WTC11 (cell line): ENCODE measurements at regions not wholly inside any gene's neighbourhood (a gene's known extent, or its start where the extent isn't known, plus 50 kb on each side); places are given as distances from the start of the nearest gene placed in this dataset.

Experiments used
- ATAC-seq: fragments of 200-7000 bp; cut with Tn5 transposase; 2 replicates; pipeline ENCODE4 v1.10.0; 2021; ENCODE audit warnings: mild to moderate bottlenecking, moderate library complexity
- CTCF ChIA-PET: fragments of 300-600 bp; sonication (Branson Sonifier 250); formaldehyde crosslinking; loops from one replicate; lab custom pipeline; 2021; ENCODE audit warnings: antibody characterized with exemption; lab: Charles Lee
- POLR2A ChIA-PET: fragments of 350-600 bp; sonication (Branson Sonifier 250); formaldehyde crosslinking; loops from one replicate; lab custom pipeline; 2021; ENCODE audit warnings: antibody characterized with exemption; lab: Charles Lee
- DNase-seq: peaks from one replicate; pipeline ENCODE4 v3.0.0; 2021; ENCODE audit warnings: low spot score
- H3K27ac Mint-ChIP-seq: 2 replicates; pipeline ENCODE4 v1.8.0; 2021; ENCODE audit warnings: mixed read lengths
- H3K27me3 Mint-ChIP-seq: 2 replicates; pipeline ENCODE4 v1.8.0; 2021; ENCODE audit warnings: low read depth, mild to moderate bottlenecking, moderate library complexity, mixed read lengths
- H3K36me3 Mint-ChIP-seq: 2 replicates; pipeline ENCODE4 v1.8.0; 2021; ENCODE audit warnings: mixed read lengths
- H3K4me1 Mint-ChIP-seq: 2 replicates; pipeline ENCODE4 v1.8.0; 2022; ENCODE audit warnings: mixed read lengths
- H3K4me3 Mint-ChIP-seq: 2 replicates; pipeline ENCODE4 v1.8.0; 2021; ENCODE audit warnings: mild to moderate bottlenecking, moderate library complexity, mixed read lengths
- H3K9me3 Mint-ChIP-seq: 2 replicates; pipeline ENCODE4 v1.8.0; 2021; ENCODE audit warnings: mixed read lengths
- ELF4 ChIP-seq: sonication (generic); formaldehyde crosslinking; IDR thresholded peaks from 2 replicates; pipeline ENCODE4 v1.8.1; 2022; ENCODE audit warnings: low read depth, mild to moderate bottlenecking, moderate library complexity, missing genetic modification reagents
- PRRX2 ChIP-seq: fragments of 250-450 bp; sonication (Bioruptor Pico); IDR thresholded peaks from 2 replicates; pipeline ENCODE4 v1.8.0; 2021; ENCODE audit warnings: mild to moderate bottlenecking
- RORB ChIP-seq: fragments of 250-450 bp; sonication (Bioruptor Pico); IDR thresholded peaks from 2 replicates; pipeline ENCODE4 v1.9.0; 2021; ENCODE audit warnings: mild to moderate bottlenecking
- SMAD3 ChIP-seq: sonication (generic); formaldehyde crosslinking; IDR thresholded peaks from 2 replicates; pipeline ENCODE4 v1.8.0; 2022; ENCODE audit warnings: missing genetic modification reagents, mild to moderate bottlenecking, borderline replicate concordance
- SP1 ChIP-seq: sonication (generic); formaldehyde crosslinking; conservative IDR thresholded peaks from 2 replicates; pipeline ENCODE4 v1.8.1; 2022; ENCODE audit warnings: missing genetic modification reagents
- TP53 ChIP-seq: sonication (generic); formaldehyde crosslinking; IDR thresholded peaks from 2 replicates; pipeline ENCODE4 v1.8.1; 2023; ENCODE audit warnings: mild to moderate bottlenecking, missing genetic modification reagents
- ZNF396 ChIP-seq: fragments of 250-450 bp; sonication (Bioruptor Pico); IDR thresholded peaks from 2 replicates; pipeline ENCODE4 v1.8.0; 2021; ENCODE audit warnings: mild to moderate bottlenecking, moderate library complexity, borderline replicate concordance
- ZNF423 ChIP-seq: fragments of 250-450 bp; sonication (Bioruptor Pico); IDR thresholded peaks from 2 replicates; pipeline ENCODE4 v2.1.2; 2022; ENCODE audit warnings: mild to moderate bottlenecking, moderate library complexity
- TF ChIP-seq, protein P1 (sequence below): sonication (generic); formaldehyde crosslinking; IDR thresholded peaks from 2 replicates; pipeline ENCODE4 v1.8.0; 2022; ENCODE audit warnings: mild to moderate bottlenecking, missing genetic modification reagents
- TF ChIP-seq, protein P2 (sequence below): sonication (generic); formaldehyde crosslinking; IDR thresholded peaks from 2 replicates; pipeline ENCODE4 v1.8.1; 2022; ENCODE audit warnings: mild to moderate bottlenecking, moderate library complexity, missing genetic modification reagents
- TF ChIP-seq, protein P3 (sequence below): sonication (generic); formaldehyde crosslinking; IDR thresholded peaks from 2 replicates; pipeline ENCODE4 v1.8.1; 2023; ENCODE audit warnings: mild to moderate bottlenecking, missing genetic modification reagents, borderline replicate concordance
- TF ChIP-seq, protein P4 (sequence below): sonication (generic); formaldehyde crosslinking; IDR thresholded peaks from 2 replicates; pipeline ENCODE4 v1.8.0; 2023; ENCODE audit warnings: missing genetic modification reagents, mild to moderate bottlenecking, borderline replicate concordance
- TF ChIP-seq, protein P5 (sequence below): fragments of 250-450 bp; sonication (Bioruptor Pico); IDR thresholded peaks from 2 replicates; pipeline ENCODE4 v1.9.0; 2021; ENCODE audit warnings: mild to moderate bottlenecking
- TF ChIP-seq, protein P6 (sequence below): fragments of 250-450 bp; sonication (Bioruptor Pico); IDR thresholded peaks from 2 replicates; pipeline ENCODE4 v1.9.0; 2021; ENCODE audit warnings: moderate library complexity, mild to moderate bottlenecking, inconsistent platforms, borderline replicate concordance
- TF ChIP-seq, protein P7 (sequence below): sonication (generic); formaldehyde crosslinking; IDR thresholded peaks from 2 replicates; pipeline ENCODE4 v1.8.1; 2023; ENCODE audit warnings: mild to moderate bottlenecking, moderate library complexity, missing genetic modification reagents
- TF ChIP-seq, protein P8 (sequence below): fragments of 250-450 bp; sonication (Bioruptor Pico); conservative IDR thresholded peaks from 2 replicates; pipeline ENCODE4 v1.9.0; 2021; ENCODE audit warnings: mild to moderate bottlenecking

DNA sequence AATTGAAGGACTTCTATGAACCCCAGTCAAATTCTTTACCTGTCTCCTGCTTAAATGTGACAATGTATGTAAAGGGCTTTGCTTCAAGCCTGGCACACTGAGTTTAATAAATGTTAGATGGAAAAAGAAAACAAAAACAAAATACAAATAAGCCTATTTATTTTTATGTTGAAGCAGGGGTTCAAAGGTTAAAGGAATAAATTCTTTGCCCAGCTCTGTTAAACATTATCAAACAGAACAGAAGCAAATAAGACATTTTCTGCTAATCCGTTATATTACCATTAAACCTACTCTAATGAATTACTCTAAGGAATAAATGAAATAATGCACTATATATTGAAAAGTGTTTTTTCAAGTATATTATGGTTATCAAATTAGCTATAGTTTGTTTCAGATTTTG lies 182.5 kb upstream of the CEP162 start:
- Mint-ChIP-seq H3K27ac (no peak overlapping the region), H3K27me3 (no peaks in the 10 kb centered on the region), H3K4me3 (no peak overlapping the region), H3K36me3 (no peaks in the 10 kb centered on the region), H3K4me1 (no peaks in the 10 kb centered on the region), H3K9me3 (no peaks in the 10 kb centered on the region)
- POLR2A ChIA-PET: no interaction called here
- TF ChIP-seq, protein P1, sequence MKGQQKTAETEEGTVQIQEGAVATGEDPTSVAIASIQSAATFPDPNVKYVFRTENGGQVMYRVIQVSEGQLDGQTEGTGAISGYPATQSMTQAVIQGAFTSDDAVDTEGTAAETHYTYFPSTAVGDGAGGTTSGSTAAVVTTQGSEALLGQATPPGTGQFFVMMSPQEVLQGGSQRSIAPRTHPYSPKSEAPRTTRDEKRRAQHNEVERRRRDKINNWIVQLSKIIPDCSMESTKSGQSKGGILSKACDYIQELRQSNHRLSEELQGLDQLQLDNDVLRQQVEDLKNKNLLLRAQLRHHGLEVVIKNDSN: no peak
- TF ChIP-seq, protein P2, sequence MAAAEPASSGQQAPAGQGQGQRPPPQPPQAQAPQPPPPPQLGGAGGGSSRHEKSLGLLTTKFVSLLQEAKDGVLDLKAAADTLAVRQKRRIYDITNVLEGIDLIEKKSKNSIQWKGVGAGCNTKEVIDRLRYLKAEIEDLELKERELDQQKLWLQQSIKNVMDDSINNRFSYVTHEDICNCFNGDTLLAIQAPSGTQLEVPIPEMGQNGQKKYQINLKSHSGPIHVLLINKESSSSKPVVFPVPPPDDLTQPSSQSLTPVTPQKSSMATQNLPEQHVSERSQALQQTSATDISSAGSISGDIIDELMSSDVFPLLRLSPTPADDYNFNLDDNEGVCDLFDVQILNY (CRISPR knock-in tag): no peak
- TF ChIP-seq, protein P3, sequence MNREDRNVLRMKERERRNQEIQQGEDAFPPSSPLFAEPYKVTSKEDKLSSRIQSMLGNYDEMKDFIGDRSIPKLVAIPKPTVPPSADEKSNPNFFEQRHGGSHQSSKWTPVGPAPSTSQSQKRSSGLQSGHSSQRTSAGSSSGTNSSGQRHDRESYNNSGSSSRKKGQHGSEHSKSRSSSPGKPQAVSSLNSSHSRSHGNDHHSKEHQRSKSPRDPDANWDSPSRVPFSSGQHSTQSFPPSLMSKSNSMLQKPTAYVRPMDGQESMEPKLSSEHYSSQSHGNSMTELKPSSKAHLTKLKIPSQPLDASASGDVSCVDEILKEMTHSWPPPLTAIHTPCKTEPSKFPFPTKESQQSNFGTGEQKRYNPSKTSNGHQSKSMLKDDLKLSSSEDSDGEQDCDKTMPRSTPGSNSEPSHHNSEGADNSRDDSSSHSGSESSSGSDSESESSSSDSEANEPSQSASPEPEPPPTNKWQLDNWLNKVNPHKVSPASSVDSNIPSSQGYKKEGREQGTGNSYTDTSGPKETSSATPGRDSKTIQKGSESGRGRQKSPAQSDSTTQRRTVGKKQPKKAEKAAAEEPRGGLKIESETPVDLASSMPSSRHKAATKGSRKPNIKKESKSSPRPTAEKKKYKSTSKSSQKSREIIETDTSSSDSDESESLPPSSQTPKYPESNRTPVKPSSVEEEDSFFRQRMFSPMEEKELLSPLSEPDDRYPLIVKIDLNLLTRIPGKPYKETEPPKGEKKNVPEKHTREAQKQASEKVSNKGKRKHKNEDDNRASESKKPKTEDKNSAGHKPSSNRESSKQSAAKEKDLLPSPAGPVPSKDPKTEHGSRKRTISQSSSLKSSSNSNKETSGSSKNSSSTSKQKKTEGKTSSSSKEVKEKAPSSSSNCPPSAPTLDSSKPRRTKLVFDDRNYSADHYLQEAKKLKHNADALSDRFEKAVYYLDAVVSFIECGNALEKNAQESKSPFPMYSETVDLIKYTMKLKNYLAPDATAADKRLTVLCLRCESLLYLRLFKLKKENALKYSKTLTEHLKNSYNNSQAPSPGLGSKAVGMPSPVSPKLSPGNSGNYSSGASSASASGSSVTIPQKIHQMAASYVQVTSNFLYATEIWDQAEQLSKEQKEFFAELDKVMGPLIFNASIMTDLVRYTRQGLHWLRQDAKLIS (CRISPR knock-in tag): no peak
- TF ChIP-seq SMAD3 (CRISPR knock-in tag) (no peak), ZNF423 (no peak), TP53 (no peak), ZNF396 (CRISPR knock-in tag) (no peak), PRRX2 (CRISPR knock-in tag) (no peak), ELF4 (CRISPR knock-in tag) (no peak), SP1 (CRISPR knock-in tag) (no peak), RORB (CRISPR knock-in tag) (no peak)
- TF ChIP-seq, protein P4, sequence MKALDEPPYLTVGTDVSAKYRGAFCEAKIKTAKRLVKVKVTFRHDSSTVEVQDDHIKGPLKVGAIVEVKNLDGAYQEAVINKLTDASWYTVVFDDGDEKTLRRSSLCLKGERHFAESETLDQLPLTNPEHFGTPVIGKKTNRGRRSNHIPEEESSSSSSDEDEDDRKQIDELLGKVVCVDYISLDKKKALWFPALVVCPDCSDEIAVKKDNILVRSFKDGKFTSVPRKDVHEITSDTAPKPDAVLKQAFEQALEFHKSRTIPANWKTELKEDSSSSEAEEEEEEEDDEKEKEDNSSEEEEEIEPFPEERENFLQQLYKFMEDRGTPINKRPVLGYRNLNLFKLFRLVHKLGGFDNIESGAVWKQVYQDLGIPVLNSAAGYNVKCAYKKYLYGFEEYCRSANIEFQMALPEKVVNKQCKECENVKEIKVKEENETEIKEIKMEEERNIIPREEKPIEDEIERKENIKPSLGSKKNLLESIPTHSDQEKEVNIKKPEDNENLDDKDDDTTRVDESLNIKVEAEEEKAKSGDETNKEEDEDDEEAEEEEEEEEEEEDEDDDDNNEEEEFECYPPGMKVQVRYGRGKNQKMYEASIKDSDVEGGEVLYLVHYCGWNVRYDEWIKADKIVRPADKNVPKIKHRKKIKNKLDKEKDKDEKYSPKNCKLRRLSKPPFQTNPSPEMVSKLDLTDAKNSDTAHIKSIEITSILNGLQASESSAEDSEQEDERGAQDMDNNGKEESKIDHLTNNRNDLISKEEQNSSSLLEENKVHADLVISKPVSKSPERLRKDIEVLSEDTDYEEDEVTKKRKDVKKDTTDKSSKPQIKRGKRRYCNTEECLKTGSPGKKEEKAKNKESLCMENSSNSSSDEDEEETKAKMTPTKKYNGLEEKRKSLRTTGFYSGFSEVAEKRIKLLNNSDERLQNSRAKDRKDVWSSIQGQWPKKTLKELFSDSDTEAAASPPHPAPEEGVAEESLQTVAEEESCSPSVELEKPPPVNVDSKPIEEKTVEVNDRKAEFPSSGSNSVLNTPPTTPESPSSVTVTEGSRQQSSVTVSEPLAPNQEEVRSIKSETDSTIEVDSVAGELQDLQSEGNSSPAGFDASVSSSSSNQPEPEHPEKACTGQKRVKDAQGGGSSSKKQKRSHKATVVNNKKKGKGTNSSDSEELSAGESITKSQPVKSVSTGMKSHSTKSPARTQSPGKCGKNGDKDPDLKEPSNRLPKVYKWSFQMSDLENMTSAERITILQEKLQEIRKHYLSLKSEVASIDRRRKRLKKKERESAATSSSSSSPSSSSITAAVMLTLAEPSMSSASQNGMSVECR (CRISPR knock-in tag): no peak
- TF ChIP-seq, protein P5, sequence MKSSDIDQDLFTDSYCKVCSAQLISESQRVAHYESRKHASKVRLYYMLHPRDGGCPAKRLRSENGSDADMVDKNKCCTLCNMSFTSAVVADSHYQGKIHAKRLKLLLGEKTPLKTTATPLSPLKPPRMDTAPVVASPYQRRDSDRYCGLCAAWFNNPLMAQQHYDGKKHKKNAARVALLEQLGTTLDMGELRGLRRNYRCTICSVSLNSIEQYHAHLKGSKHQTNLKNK (CRISPR knock-in tag): no peak
- TF ChIP-seq, protein P6, sequence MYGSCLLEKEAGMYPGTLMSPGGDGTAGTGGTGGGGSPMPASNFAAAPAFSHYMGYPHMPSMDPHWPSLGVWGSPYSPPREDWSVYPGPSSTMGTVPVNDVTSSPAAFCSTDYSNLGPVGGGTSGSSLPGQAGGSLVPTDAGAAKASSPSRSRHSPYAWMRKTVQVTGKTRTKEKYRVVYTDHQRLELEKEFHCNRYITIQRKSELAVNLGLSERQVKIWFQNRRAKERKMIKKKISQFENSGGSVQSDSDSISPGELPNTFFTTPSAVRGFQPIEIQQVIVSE: no peak
- ATAC-seq (no peak), DNase-seq (no peak)
- CTCF ChIA-PET: interaction anchor here (3.0 kb wide), 1 partner anchor 13 kb away, joined by 14 read pairs; no protein-coding TSS in a partner anchor

DNA sequence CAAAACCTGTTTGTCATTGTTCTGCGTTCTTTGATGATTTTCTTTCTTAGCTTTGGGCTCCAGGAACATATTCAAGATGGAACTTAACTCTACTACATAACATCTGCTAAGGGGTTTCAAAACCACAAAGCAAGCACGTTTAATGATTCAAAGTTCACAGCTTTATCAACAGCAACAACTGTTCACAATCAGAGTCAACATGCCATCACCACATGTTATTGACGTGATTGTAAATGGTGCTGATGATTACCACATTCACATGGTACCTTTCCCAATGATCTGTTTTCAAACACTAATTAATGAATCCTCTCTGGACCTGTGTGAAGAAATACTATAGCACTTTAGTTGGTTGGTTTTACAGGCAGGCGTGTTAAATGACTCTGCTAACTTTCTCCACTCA lies 180.6 kb upstream of the CEP162 start:
- H3K27ac Mint-ChIP-seq: no peak overlapping the region
- ATAC-seq: no peak
- H3K27me3 Mint-ChIP-seq: no peaks in the 10 kb centered on the region
- H3K4me3 Mint-ChIP-seq: no peak overlapping the region
- no peak for DNase-seq
- H3K4me1 Mint-ChIP-seq: no peaks in the 10 kb centered on the region
- POLR2A ChIA-PET: no interaction called here
- CTCF ChIA-PET: no interaction called here
- no peaks in the 10 kb centered on the region for H3K36me3 Mint-ChIP-seq
- H3K9me3 Mint-ChIP-seq: no peaks in the 10 kb centered on the region
- TF ChIP-seq, protein P7, sequence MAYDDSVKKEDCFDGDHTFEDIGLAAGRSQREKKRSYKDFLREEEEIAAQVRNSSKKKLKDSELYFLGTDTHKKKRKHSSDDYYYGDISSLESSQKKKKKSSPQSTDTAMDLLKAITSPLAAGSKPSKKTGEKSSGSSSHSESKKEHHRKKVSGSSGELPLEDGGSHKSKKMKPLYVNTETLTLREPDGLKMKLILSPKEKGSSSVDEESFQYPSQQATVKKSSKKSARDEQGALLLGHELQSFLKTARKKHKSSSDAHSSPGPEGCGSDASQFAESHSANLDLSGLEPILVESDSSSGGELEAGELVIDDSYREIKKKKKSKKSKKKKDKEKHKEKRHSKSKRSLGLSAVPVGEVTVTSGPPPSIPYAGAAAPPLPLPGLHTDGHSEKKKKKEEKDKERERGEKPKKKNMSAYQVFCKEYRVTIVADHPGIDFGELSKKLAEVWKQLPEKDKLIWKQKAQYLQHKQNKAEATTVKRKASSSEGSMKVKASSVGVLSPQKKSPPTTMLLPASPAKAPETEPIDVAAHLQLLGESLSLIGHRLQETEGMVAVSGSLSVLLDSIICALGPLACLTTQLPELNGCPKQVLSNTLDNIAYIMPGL (CRISPR knock-in tag): no peak
- TF ChIP-seq, protein P8, sequence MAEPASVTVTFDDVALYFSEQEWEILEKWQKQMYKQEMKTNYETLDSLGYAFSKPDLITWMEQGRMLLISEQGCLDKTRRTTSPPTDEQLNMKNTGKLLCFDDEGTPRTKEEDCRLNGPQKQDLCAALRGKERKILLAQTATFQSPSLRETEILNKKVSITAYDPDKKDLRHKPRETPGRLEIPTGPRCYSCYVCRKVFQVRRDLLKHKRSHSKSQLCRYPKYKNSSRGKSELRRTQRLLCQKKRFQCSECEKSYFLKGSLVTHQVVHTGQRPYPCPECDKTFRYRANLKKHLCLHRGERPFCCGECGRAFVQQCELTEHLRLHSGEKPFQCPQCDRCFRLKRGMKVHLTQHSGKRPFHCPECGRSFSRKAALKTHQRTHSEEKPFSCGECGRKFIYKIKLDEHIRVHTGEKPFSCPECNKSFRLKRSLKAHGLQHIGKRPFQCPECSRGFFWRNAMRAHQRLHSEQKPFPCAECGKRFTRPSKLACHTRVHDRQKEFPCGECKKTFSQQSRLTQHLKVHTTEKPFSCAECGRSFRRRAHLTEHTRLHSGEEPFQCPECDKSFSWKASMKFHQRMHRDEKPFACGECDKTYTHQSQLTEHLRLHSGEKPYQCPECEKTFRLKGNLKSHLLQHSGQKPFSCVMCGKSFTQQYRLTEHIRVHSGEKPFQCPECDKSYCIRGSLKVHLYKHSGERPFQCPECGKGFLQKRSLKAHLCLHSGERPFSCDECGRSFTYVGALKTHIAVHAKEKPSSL: no peak
